ENCODE measurements at regions not wholly inside any gene's neighbourhood (a gene's known extent, or its start where the extent isn't known, plus 50 kb on each side); places are given as distances from the start of the nearest gene placed in this dataset.
"Not testable (repeated sequence)": the region's sequence is repeated elsewhere in the genome, so short reads cannot be mapped to it uniquely, and the experiment has no call there.

- no peak for DNase-seq
These were observed 158.2 kb downstream of the SLC38A4 start for GRCh38 chr12:46667551-46667950.

GRCh38 chr12:46664761-46665287 lies 161.0 kb downstream of the SLC38A4 start:
- peak; percentile 54 for DNase-seq

- DNase-seq = no peak
These were observed 162.5 kb downstream of the SLC38A4 start for GRCh38 chr12:46663318-46663717.

GRCh38 chr12:46661110-46661845 lies 164.5 kb downstream of the SLC38A4 start:
- peak; percentile 53 for DNase-seq

DNA sequence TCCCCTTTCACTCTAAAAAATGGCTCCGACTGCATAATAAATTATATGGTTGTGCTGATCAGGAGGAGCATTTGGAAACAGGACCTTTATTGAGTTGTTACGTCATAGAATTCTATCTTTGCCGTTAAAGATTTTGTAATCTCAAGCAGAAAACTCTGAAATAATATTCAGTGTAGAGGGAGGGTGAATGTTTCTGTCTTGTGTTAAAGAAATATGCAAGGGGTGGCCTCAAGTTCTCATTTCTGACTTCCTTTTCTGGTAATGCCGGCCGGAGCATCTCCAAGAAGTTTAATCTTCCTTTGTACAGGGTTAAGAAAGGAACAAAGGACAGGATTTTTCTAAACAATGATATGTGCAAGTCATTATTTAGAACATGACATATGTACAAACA lies 165.1 kb downstream of the SLC38A4 start:
- DNase-seq = no peak

GRCh38 chr12:46660276-46660675 lies 165.5 kb downstream of the SLC38A4 start:
- DNase-seq = no peak

DNA sequence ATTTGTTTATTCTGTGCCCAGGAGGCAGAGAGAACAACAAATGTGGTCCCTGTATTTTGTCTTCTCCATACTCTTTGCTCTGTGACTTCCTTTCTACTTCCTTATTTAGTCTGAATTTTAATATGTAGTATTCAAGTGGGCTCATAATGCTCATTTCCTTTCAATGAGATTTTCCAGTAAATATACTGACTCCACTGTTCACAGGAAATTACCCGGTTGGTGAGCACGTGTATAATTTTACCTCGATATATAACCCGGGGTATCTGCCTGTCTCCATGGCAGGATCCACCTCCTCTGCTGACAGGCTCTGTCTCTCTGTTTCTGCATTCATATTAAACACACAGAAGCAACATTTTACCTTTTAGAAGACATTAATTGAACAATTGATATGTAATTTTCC lies 166.0 kb downstream of the SLC38A4 start:
- no peak for DNase-seq

- DNase-seq = no peak
These were observed 166.7 kb downstream of the SLC38A4 start for GRCh38 chr12:46659032-46659650.

- DNase-seq = no peak
These were observed 168.1 kb downstream of the SLC38A4 start for GRCh38 chr12:46657453-46658411.

GRCh38 chr12:46655984-46656383 lies 169.8 kb downstream of the SLC38A4 start:
- DNase-seq = not testable (repeated sequence)

DNA sequence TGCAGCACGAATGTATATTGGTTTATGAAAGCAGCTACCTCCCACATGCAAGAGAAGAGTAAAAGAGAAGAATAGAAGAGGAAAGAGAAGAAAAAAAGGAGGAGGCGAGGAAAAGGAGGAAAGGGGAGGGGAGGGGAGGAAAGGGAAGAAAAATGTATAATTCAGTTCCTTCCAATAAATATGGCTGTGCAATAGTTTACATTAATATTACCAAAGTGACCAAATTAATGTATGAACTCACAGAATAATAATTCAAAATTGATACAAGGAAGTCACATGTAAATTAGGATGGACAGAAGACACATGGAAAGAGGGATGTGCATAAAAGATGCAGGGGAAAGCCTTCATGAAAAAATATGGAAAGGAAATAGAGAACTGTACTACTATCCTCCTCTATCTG lies 172.5 kb downstream of the SLC38A4 start:
- no peak for DNase-seq

DNA sequence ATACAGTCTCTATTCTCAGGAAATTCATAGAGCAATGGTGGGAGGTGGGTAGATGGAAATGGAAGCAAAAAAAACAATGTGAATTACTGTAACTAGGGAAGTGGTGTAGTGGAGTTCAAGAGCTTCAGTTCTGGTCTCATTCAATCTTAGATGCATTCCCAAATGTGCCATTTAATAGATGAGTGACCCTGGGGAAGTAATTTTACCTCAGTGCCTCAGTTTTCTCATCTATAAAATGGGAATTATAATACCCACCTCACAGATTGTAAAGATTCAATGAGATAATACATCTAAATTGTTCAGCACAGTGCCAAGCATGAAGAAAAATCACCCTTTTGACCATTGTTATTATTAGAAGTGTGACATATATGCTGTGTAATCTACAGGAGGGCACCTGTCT lies 173.1 kb downstream of the SLC38A4 start:
- DNase-seq = no peak

DNA sequence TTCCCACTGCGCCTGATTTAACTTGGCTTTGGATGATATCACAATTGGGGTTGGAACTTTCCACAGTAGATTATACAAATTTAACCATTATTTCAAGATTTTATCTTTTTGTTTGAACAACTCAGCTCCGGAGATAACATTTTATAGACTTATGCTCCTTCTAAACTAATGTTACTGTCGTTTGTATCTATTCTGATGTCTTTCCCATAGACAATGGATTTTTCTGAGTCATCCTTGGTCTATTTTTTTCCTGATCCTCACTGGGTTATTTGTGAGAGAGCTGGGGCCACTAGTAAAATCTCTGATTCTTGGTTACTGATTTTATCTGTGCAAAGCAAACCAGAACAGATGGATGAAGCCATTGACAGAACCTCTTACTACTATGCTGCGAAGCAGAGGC lies 175.1 kb downstream of the SLC38A4 start:
- DNase-seq = no peak

DNA sequence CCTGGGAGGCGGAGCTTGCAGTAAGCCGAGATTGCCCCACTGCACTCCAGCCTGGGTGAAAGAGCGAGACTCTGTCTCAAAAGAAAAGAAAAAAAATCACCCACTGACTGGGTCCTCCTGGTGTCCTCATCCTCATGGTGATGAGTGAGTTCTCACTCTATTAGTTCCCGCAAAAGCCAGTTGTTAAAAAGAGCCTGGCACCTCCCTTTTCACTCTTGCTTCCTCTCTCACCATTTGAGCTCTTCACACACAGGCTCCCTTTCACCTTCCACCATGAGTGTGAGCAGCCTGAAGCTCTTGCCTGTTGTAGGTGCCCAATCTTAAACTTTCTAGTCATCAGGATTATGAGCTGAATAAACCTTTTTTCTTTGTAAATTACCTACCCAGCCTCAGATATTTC lies 176.4 kb downstream of the SLC38A4 start:
- no peak for DNase-seq

DNA sequence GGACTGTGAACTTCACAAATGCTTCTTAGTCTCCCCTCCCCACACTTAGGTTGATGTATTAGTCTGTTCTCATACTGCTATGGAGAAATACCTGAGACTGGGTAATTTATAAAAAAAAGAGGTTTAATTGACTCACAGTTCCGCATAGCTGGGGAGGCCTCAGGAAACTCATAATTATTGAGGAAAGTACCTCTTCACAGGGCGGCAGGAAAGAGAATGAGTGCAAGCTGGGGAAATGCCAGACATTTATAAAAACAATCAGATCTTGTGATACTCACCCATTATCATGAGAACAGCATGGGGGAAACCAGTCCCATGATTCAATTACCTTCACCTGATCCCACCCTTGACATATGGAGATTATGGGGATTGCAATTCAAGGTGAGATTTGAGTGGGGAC lies 178.8 kb downstream of the SLC38A4 start:
- no peak for DNase-seq

GRCh38 chr12:46641649-46642048 lies 184.1 kb downstream of the SLC38A4 start:
- not testable (repeated sequence) for DNase-seq

DNA sequence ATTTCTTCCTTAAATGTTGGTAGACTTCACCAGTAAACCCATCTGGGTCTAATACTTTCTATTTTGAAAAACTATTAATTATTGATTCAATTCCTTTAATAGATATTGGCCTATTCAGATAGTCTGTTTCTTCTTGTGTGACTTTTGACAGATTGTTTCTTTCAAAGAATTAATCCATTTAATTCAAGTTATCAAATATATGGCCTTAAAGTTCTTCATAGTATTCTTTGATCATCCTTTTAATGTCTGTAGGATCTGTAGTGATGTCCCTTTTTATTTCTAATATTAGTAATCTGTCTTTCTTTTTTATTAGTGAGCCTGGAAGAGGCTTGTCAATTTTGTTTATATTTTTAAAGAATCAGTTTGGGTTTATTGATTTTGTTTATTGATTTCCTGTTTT lies 190.0 kb downstream of the SLC38A4 start:
- no peak for DNase-seq

DNA sequence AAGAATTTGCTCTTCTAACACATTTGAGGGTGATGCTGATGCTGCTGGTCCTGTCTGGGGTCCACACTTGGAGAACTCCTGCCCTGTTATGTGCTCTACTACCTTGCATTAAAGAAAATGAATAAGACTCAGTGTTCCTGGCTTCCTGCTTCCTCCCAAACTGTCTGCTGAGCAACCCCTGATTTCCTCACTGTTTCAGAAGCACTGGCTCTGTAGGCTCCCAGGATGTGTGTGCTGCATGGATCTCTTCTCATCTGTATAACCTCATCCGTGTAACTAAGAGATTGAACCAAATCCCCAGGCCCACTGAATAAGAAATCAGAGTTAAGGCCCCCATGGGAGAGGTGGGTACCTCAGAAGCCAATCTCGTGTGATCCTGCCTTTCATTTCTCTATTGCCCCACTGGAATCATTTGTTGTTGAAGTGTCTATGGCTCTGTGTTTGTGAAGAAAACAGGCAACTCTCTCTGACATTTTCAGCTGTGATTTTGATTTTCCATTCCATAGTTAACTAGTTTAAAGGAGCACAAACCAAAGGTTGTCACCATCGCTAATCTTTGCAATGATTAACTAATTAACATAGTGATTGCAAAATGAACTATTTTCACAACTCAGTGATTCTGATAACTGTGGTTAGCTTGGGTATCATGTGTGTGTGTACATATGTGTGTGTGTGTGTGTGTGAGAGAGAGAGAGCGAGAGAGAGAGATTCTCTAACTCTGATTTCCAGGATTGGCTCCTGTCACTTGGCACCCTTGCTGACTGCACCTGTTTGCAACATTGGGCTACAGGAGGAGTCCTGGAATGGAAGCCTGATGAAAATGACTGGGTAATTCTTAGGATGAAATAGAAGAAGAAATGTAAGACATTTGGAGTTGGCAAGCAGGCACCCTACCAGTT lies 196.2 kb downstream of the SLC38A4 start:
- no peak for DNase-seq

DNA sequence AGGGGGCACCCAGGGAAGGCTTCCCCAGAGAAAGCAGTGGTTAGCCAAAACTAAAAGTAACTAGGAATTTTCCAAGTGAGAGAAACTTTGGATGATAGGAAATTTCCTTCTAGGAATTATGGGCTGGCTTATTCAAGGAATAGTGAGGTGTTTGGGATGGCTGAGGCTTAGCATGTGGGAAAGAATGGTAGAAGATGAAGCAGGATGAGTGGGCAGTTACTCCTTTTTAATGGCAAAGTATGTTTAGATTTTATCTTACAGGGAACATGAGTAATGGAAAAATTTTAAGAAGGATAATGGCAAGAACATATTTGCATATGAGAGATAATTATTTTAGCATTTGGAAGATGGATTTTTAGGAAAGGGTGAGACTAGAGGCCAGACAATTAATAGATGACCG lies 197.6 kb downstream of the SLC38A4 start:
- no peak for DNase-seq

- DNase-seq = no peak
These were observed 198.1 kb downstream of the SLC38A4 start for GRCh38 chr12:46627686-46628085.

DNA sequence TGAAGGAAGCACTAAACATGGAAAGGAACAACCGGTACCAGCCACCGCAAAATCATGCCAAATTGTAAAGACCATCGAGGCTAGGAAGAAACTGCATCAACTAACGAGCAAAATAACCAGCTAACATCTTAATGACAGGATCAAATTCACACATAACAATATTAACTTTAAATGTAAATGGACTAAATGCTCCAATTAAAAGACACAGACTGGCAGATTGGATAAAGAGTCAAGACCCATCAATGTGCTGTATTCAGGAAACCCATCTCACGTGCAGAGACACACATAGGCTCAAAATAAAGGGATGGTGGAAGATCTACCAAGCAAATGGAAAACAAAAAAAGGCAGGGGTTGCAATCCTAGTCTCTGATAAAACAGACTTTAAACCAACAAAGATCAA lies 206.3 kb downstream of the SLC38A4 start:
- not testable (repeated sequence) for DNase-seq

DNA sequence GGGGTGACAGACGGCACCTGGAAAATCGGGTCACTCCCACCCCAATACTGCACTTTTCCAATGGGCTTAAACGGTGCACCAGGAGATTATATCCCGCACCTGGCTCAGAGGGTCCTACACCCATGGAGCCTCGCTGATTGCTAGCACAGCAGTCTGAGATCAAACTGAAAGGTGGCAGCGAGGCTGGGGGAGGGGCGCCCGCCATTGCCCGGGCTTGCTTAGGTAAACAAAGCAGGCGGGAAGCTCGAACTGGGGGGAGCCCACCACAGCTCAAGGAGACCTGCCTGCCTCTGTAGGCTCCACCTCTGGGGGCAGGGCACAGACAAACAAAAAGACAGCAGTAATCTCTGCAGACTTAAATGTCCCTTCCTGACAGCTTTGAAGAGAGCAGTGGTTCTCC lies 208.1 kb downstream of the SLC38A4 start:
- DNase-seq = not testable (repeated sequence)

All from activated CD4-positive, alpha-beta T cell treated with anti-CD3 and anti-CD28 coated beads, Interleukin-10, Interleukin-2, amounts not matched to agents 100 ng/mL and 50 ng/mL, durations not matched to agents 16 hours and 8 hours (primary cell).